BE2C (cell line): ENCODE measurements at regions not wholly inside any gene's neighbourhood (a gene's known extent, or its start where the extent isn't known, plus 50 kb on each side); places are given as distances from the start of the nearest gene placed in this dataset.

ENCODE experiments used
- DNase-seq: peaks from one replicate; pipeline ENCODE4 v3.0.0-alpha.2; 2020
- H3K27me3 ChIP-seq: fragments of 250-450 bp; sonication (Bioruptor Pico); 2 replicates; pipeline ENCODE4 v1.5.1; 2020; ENCODE audit warnings: mild to moderate bottlenecking
- H3K36me3 ChIP-seq: fragments of 250-450 bp; sonication (Bioruptor Pico); 2 replicates; pipeline ENCODE4 v1.5.1; 2020; ENCODE audit warnings: mild to moderate bottlenecking
- H3K4me1 ChIP-seq: fragments of 250-450 bp; sonication (Bioruptor Pico); 2 replicates; pipeline ENCODE4 v1.5.1; 2020
- H3K4me3 ChIP-seq: 2 replicates; pipeline ENCODE4 v1.5.1; 2011; ENCODE audit warnings: low read depth, low read length
- H3K9me3 ChIP-seq: fragments of 250-450 bp; sonication (Bioruptor Pico); 2 replicates; pipeline ENCODE4 v1.5.1; 2020
- CTCF ChIP-seq: IDR thresholded peaks from 2 replicates; pipeline ENCODE4 v1.5.1; 2012; ENCODE audit warnings: mild to moderate bottlenecking, low read depth, low read length

- Histone ChIP-seq H3K9me3 (no peaks in the 10 kb centered on the region), H3K36me3 (no peaks in the 10 kb centered on the region), H3K4me3 (no peak overlapping the region), H3K4me1 (no peaks in the 10 kb centered on the region), H3K27me3 (no peaks in the 10 kb centered on the region)
- TF ChIP-seq CTCF: no peak
- DNase-seq: no peak
These were observed 197.4 kb downstream of the CSNK1G3 start for GRCh38 chr5:123709422-123709821.

- no peak for DNase-seq
- Histone ChIP-seq H3K27me3 (no peaks in the 10 kb centered on the region), H3K4me1 (no peaks in the 10 kb centered on the region), H3K9me3 (no peaks in the 10 kb centered on the region), H3K4me3 (no peak overlapping the region), H3K36me3 (no peaks in the 10 kb centered on the region)
- no peak for TF ChIP-seq CTCF
These were observed 196.3 kb downstream of the CSNK1G3 start for GRCh38 chr5:123708074-123708806.

- Histone ChIP-seq H3K4me1 (no peaks in the 10 kb centered on the region), H3K4me3 (no peak overlapping the region), H3K9me3 (no peaks in the 10 kb centered on the region), H3K36me3 (no peaks in the 10 kb centered on the region), H3K27me3 (no peaks in the 10 kb centered on the region)
- no peak for TF ChIP-seq CTCF
- no peak for DNase-seq
These were observed 194.6 kb downstream of the CSNK1G3 start for GRCh38 chr5:123706531-123706930.

- Histone ChIP-seq H3K4me3 (no peak overlapping the region), H3K9me3 (no peaks in the 10 kb centered on the region), H3K27me3 (no peaks in the 10 kb centered on the region), H3K4me1 (no peaks in the 10 kb centered on the region), H3K36me3 (no peaks in the 10 kb centered on the region)
- no peak for TF ChIP-seq CTCF
- no peak for DNase-seq
These were observed 193.8 kb downstream of the CSNK1G3 start for GRCh38 chr5:123705741-123706140.

GRCh38 chr5:123701511-123702200, 189.7 kb downstream of the CSNK1G3 start:
- Histone ChIP-seq H3K36me3 (no peaks in the 10 kb centered on the region), H3K9me3 (no peaks in the 10 kb centered on the region), H3K4me1 (no peaks in the 10 kb centered on the region), H3K27me3 (no peaks in the 10 kb centered on the region), H3K4me3 (no peak overlapping the region)
- no peak for TF ChIP-seq CTCF
- DNase-seq: no peak
